Liver (tissue), 8 donors: ENCODE measurements at regions not wholly inside any gene's neighbourhood (a gene's known extent, or its start where the extent isn't known, plus 50 kb on each side); places are given as distances from the start of the nearest gene placed in this dataset.

Experiments used
- DNase-seq: peaks from one replicate; pipeline ENCODE4 v3.0.0-alpha.2; 2017; ENCODE audit warnings: low spot score
- H3K27ac ChIP-seq, 2 donors: one replicate each; pipeline ENCODE4 v1.7.0; 2013; ENCODE audit warnings: inconsistent platforms in 2 of 2, low read length in 2 of 2, control low read depth in 1 of 2, low read depth in 1 of 2, mild to moderate bottlenecking in 1 of 2
- H3K27me3 ChIP-seq, 4 donors: one replicate each; pipeline versions ENCODE4 v1.6.1 to v1.7.0; 2013; ENCODE audit warnings: low read length in 3 of 4, inconsistent platforms in 1 of 4, mild to moderate bottlenecking in 1 of 4, moderate library complexity in 1 of 4; ENCODE audit not compliant: control insufficient read depth in 4 of 4, insufficient read depth in 4 of 4
- H3K36me3 ChIP-seq, 4 donors: one replicate each; pipeline versions ENCODE4 v1.6.1 to v1.7.0; 2013; ENCODE audit warnings: low read length in 3 of 4, mild to moderate bottlenecking in 3 of 4, low read depth in 1 of 4, moderate library complexity in 1 of 4; ENCODE audit not compliant: control insufficient read depth in 4 of 4, insufficient read depth in 3 of 4
- H3K4me1 ChIP-seq, 4 donors: one replicate each; pipeline versions ENCODE4 v1.6.1 to v1.7.0; 2013; ENCODE audit warnings: low read length in 3 of 4, mild to moderate bottlenecking in 3 of 4, moderate library complexity in 1 of 4; ENCODE audit not compliant: control insufficient read depth in 4 of 4, insufficient read depth in 4 of 4
- H3K4me3 ChIP-seq, 3 donors: one replicate each; pipeline versions ENCODE4 v1.6.1 to v1.7.0; 2013; ENCODE audit warnings: low read length in 3 of 3, control low read depth in 1 of 3, low read depth in 1 of 3, mild to moderate bottlenecking in 1 of 3
- H3K9ac ChIP-seq, 2 donors: one replicate each; pipeline ENCODE4 v1.7.0; 2013; ENCODE audit warnings: low read length in 2 of 2, mild to moderate bottlenecking in 2 of 2, moderate library complexity in 2 of 2, control low read depth in 1 of 2, low read depth in 1 of 2
- H3K9me3 ChIP-seq, 4 donors: one replicate each; pipeline versions ENCODE4 v1.6.1 to v1.7.0; 2013; ENCODE audit warnings: low read length in 3 of 4; ENCODE audit not compliant: control insufficient read depth in 4 of 4
- FOXA1 ChIP-seq: IDR thresholded peaks from 2 replicates; pipeline ENCODE4 v1.6.1; 2016; ENCODE audit warnings: antibody characterized with exemption
- FOXA2 ChIP-seq: IDR thresholded peaks from 2 replicates; pipeline ENCODE4 v1.6.1; 2016; ENCODE audit warnings: antibody characterized with exemption
- GABPA ChIP-seq, 2 donors: IDR thresholded peaks in 1 of 2; conservative IDR thresholded peaks in 1 of 2; 2 replicates each; pipeline ENCODE4 v1.6.1; 2016; ENCODE audit warnings: antibody characterized with exemption in 2 of 2, mild to moderate bottlenecking in 1 of 2, moderate library complexity in 1 of 2
- HNF4A ChIP-seq, 2 donors: conservative IDR thresholded peaks; 2 replicates each; pipeline ENCODE4 v1.6.1; 2016; ENCODE audit warnings: antibody characterized with exemption in 2 of 2, mild to moderate bottlenecking in 2 of 2
- HNF4G ChIP-seq: IDR thresholded peaks from 2 replicates; pipeline ENCODE4 v1.6.1; 2016; ENCODE audit warnings: antibody characterized with exemption
- JUND ChIP-seq, 2 donors: IDR thresholded peaks; 2 replicates each; pipeline ENCODE4 v1.6.1; 2016; ENCODE audit warnings: antibody characterized with exemption in 2 of 2
- NR2F2 ChIP-seq: IDR thresholded peaks from 2 replicates; pipeline ENCODE4 v1.6.1; 2016; ENCODE audit warnings: antibody characterized with exemption
- SP1 ChIP-seq: IDR thresholded peaks from 2 replicates; pipeline ENCODE4 v1.6.1; 2018; ENCODE audit warnings: antibody characterized with exemption, mild to moderate bottlenecking
- TAF1 ChIP-seq: conservative IDR thresholded peaks from 2 replicates; pipeline ENCODE4 v1.6.1; 2016; ENCODE audit warnings: antibody characterized with exemption, mild to moderate bottlenecking
- YY1 ChIP-seq: IDR thresholded peaks from 2 replicates; pipeline ENCODE4 v1.6.1; 2016; ENCODE audit warnings: antibody characterized with exemption, mild to moderate bottlenecking
- WGBS: extraction: QIAGEN DNeasy Blood & Tissue Kit; methylation state at CpG from one replicate; pipeline ENCODE4 v1.1.7; 2013; 5-methylcytosine and 5-hydroxymethylcytosine counted together
- TF ChIP-seq, protein P1 (sequence below): IDR thresholded peaks from 2 replicates; pipeline ENCODE4 v1.6.1; 2016; ENCODE audit warnings: antibody characterized with exemption
- TF ChIP-seq, protein P2 (sequence below): fragments of 150-350 bp; IDR thresholded peaks from 2 replicates; pipeline ENCODE4 v1.5.1; 2017; ENCODE audit warnings: improper control_type of control experiment, low read depth, low read length; ENCODE audit not compliant: missing input control
- TF ChIP-seq, protein P3 (sequence below): IDR thresholded peaks from 2 replicates; pipeline ENCODE4 v1.6.1; 2016; ENCODE audit warnings: antibody characterized with exemption, mild to moderate bottlenecking
- TF ChIP-seq, protein P4 (sequence below): IDR thresholded peaks from 2 replicates; pipeline ENCODE4 v1.6.1; 2016; ENCODE audit warnings: antibody characterized with exemption
- TF ChIP-seq, protein P5 (sequence below): IDR thresholded peaks from 2 replicates; pipeline ENCODE4 v1.6.1; 2016; ENCODE audit warnings: antibody characterized with exemption
- donor health status: healthy.
- donor health status: healthy.
- donor health status: healthy.
- donor health status: healthy.
- donor health status: healthy.

DNA sequence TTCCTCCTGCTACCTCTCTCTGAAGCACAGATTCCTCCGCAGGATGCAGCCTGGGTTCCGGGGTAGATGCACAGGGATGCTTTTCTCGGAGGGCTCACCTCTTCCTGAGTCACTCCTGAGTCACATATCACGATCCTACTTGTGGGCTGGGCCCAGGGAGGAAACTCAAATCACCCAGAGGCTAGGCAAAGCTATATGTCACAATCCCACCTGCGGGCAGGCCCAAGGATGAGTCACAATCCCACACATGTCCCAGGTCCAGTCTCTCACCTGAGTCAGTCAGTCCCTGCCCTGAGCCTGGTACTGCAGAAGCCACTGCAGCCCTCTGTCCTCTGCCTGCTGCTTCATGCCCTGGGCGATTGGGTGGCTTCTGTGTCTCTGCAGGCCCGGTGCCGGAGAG is 149.0 kb upstream of the GSC start:
- no peaks in the 10 kb centered on the region for H3K27me3 ChIP-seq
- no peak for DNase-seq
- H3K9ac ChIP-seq = no peak overlapping the region
- TF ChIP-seq GABPA (IDR thresholded peaks at IDR 0.05 in 1 of 2, conservative IDR thresholded peaks at IDR 0.05 in 1 of 2) (no peak), HNF4G (no peak)
- no peak overlapping the region for H3K4me3 ChIP-seq
- 75% methylated on average over 8 of the region's 8 CpGs for WGBS
- H3K27ac ChIP-seq = no peak overlapping the region
- H3K36me3 ChIP-seq = no peaks in the 10 kb centered on the region
- H3K9me3 ChIP-seq = no peaks in the 10 kb centered on the region
- no peaks in the 10 kb centered on the region for H3K4me1 ChIP-seq

DNA sequence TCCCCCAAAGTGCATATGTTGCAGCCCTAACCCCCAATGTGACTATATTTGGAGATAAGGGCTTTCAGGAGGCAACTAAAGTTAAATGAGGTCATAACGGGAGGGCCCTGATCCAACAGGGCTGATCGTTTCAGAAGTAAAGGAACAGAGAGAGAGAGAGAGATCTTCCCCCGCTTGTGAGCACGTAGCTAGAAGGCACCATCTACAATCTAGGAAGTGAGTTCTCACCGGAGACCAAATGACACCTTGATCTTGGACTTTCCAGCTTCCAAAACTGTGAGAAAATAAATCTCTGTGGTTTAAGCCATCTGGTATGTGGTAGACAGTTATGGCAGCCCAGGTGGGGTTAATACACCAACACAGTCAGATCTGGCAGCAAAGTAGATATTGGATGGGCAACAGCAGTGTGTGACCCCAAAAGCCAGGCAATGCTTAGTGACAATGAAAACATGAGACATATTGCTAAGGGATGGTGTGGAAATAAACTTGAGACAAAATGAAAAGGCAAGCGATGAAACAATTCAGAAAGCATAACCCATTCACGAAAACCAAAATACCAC is 147.2 kb upstream of the GSC start:
- no peak overlapping the region for H3K27ac ChIP-seq
- H3K36me3 ChIP-seq = no peaks in the 10 kb centered on the region
- H3K9ac ChIP-seq = no peak overlapping the region
- TF ChIP-seq GABPA (IDR thresholded peaks at IDR 0.05 in 1 of 2, conservative IDR thresholded peaks at IDR 0.05 in 1 of 2) = no peak
- no peak for TF ChIP-seq YY1
- TF ChIP-seq, protein P1, sequence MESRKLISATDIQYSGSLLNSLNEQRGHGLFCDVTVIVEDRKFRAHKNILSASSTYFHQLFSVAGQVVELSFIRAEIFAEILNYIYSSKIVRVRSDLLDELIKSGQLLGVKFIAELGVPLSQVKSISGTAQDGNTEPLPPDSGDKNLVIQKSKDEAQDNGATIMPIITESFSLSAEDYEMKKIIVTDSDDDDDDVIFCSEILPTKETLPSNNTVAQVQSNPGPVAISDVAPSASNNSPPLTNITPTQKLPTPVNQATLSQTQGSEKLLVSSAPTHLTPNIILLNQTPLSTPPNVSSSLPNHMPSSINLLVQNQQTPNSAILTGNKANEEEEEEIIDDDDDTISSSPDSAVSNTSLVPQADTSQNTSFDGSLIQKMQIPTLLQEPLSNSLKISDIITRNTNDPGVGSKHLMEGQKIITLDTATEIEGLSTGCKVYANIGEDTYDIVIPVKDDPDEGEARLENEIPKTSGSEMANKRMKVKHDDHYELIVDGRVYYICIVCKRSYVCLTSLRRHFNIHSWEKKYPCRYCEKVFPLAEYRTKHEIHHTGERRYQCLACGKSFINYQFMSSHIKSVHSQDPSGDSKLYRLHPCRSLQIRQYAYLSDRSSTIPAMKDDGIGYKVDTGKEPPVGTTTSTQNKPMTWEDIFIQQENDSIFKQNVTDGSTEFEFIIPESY = no peak
- TF ChIP-seq HNF4G = no peak
- no peak for TF ChIP-seq JUND (IDR thresholded peaks at IDR 0.05)
- TF ChIP-seq, protein P2, sequence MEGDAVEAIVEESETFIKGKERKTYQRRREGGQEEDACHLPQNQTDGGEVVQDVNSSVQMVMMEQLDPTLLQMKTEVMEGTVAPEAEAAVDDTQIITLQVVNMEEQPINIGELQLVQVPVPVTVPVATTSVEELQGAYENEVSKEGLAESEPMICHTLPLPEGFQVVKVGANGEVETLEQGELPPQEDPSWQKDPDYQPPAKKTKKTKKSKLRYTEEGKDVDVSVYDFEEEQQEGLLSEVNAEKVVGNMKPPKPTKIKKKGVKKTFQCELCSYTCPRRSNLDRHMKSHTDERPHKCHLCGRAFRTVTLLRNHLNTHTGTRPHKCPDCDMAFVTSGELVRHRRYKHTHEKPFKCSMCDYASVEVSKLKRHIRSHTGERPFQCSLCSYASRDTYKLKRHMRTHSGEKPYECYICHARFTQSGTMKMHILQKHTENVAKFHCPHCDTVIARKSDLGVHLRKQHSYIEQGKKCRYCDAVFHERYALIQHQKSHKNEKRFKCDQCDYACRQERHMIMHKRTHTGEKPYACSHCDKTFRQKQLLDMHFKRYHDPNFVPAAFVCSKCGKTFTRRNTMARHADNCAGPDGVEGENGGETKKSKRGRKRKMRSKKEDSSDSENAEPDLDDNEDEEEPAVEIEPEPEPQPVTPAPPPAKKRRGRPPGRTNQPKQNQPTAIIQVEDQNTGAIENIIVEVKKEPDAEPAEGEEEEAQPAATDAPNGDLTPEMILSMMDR = no peak
- TF ChIP-seq, protein P3, sequence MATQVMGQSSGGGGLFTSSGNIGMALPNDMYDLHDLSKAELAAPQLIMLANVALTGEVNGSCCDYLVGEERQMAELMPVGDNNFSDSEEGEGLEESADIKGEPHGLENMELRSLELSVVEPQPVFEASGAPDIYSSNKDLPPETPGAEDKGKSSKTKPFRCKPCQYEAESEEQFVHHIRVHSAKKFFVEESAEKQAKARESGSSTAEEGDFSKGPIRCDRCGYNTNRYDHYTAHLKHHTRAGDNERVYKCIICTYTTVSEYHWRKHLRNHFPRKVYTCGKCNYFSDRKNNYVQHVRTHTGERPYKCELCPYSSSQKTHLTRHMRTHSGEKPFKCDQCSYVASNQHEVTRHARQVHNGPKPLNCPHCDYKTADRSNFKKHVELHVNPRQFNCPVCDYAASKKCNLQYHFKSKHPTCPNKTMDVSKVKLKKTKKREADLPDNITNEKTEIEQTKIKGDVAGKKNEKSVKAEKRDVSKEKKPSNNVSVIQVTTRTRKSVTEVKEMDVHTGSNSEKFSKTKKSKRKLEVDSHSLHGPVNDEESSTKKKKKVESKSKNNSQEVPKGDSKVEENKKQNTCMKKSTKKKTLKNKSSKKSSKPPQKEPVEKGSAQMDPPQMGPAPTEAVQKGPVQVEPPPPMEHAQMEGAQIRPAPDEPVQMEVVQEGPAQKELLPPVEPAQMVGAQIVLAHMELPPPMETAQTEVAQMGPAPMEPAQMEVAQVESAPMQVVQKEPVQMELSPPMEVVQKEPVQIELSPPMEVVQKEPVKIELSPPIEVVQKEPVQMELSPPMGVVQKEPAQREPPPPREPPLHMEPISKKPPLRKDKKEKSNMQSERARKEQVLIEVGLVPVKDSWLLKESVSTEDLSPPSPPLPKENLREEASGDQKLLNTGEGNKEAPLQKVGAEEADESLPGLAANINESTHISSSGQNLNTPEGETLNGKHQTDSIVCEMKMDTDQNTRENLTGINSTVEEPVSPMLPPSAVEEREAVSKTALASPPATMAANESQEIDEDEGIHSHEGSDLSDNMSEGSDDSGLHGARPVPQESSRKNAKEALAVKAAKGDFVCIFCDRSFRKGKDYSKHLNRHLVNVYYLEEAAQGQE = no peak
- no peak for TF ChIP-seq SP1
- no peak for TF ChIP-seq NR2F2
- TF ChIP-seq, protein P4, sequence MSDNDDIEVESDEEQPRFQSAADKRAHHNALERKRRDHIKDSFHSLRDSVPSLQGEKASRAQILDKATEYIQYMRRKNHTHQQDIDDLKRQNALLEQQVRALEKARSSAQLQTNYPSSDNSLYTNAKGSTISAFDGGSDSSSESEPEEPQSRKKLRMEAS = no peak
- no peak for TF ChIP-seq HNF4A (conservative IDR thresholded peaks at IDR 0.05)
- no peak for TF ChIP-seq FOXA1
- TF ChIP-seq FOXA2 = no peak
- TF ChIP-seq TAF1 = no peak
- TF ChIP-seq, protein P5, sequence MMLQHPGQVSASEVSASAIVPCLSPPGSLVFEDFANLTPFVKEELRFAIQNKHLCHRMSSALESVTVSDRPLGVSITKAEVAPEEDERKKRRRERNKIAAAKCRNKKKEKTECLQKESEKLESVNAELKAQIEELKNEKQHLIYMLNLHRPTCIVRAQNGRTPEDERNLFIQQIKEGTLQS = no peak
- no peaks in the 10 kb centered on the region for H3K9me3 ChIP-seq
- H3K4me3 ChIP-seq = no peak overlapping the region
- 85% methylated on average over 7 of the region's 7 CpGs for WGBS
- DNase-seq = no peak
- H3K4me1 ChIP-seq = no peaks in the 10 kb centered on the region
- H3K27me3 ChIP-seq = no peaks in the 10 kb centered on the region
